ENCODE measurements at regions not wholly inside any gene's neighbourhood (a gene's known extent, or its start where the extent isn't known, plus 50 kb on each side); places are given as distances from the start of the nearest gene placed in this dataset.

DNA sequence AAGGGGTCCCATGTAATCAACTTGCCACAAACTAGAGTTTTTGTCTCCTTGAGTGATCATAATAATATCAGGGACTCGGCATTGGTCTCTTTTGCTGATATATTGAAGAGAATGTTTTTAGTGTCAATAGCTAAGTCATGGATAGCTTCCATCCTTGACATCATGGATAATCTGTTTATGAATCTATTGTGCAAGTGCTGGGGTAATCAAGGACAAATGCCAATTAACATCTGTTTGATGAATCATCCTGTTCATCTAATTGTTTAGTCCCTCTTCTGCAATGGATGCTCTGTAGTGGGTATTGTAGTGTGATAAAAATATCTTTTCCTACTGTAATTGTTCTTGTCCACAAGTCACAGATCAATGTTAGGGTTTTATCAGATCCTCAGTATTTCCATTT is 607.5 kb upstream of the SEMA6A start:
- H3K4me1 ChIP-seq, result no peaks in the 10 kb centered on the region
- DNase-seq (ENCODE audit: extremely low spot score in 2 of 2), result no peak
- H3K36me3 ChIP-seq, result no peaks in the 10 kb centered on the region
- TF ChIP-seq POLR2AphosphoS5 (IDR thresholded peaks at IDR 0.05; ENCODE audit: insufficient read depth in 1 of 2, low read depth in 1 of 2) (no peak), POLR2A (IDR thresholded peaks at IDR 0.05) (no peak)
- TF ChIP-seq, protein P1, sequence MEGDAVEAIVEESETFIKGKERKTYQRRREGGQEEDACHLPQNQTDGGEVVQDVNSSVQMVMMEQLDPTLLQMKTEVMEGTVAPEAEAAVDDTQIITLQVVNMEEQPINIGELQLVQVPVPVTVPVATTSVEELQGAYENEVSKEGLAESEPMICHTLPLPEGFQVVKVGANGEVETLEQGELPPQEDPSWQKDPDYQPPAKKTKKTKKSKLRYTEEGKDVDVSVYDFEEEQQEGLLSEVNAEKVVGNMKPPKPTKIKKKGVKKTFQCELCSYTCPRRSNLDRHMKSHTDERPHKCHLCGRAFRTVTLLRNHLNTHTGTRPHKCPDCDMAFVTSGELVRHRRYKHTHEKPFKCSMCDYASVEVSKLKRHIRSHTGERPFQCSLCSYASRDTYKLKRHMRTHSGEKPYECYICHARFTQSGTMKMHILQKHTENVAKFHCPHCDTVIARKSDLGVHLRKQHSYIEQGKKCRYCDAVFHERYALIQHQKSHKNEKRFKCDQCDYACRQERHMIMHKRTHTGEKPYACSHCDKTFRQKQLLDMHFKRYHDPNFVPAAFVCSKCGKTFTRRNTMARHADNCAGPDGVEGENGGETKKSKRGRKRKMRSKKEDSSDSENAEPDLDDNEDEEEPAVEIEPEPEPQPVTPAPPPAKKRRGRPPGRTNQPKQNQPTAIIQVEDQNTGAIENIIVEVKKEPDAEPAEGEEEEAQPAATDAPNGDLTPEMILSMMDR (IDR thresholded peaks at IDR 0.05), result no peak
- intact Hi-C loops (cut with DNase I), result no loop called here
- no peaks in the 10 kb centered on the region for H3K9me3 ChIP-seq
- H3K27ac ChIP-seq, result no peak overlapping the region
- no peaks in the 10 kb centered on the region for H3K27me3 ChIP-seq
- H3K4me3 ChIP-seq, result no peak overlapping the region

DNA sequence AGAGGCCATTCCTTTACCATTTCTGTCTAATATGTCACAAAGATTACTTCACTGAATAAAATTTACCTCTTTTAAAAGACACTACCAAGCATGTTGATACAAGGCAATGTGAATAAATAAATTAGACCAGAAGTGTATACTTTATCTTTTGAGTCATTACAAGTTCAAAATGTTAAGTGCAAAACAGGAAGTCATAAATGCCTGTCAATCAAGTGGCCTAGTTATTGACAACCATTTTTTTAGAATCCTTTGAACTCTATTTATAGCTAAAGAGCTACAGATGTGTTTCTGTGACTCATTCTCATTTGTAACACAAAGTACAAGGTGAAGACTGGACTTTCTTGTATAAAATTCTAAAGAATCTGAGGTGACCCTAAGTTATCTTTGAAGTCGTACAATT is 602.7 kb upstream of the SEMA6A start:
- Histone ChIP-seq H3K4me1 (no peaks in the 10 kb centered on the region), H3K4me3 (no peak overlapping the region), H3K27me3 (no peaks in the 10 kb centered on the region), H3K36me3 (no peaks in the 10 kb centered on the region), H3K27ac (no peak overlapping the region), H3K9me3 (no peaks in the 10 kb centered on the region)
- TF ChIP-seq POLR2A (IDR thresholded peaks at IDR 0.05) (no peak), POLR2AphosphoS5 (IDR thresholded peaks at IDR 0.05; ENCODE audit: insufficient read depth in 1 of 2, low read depth in 1 of 2) (no peak)
- TF ChIP-seq, protein P1 (IDR thresholded peaks at IDR 0.05), result no peak
- no peak for DNase-seq (ENCODE audit: extremely low spot score in 2 of 2)
- intact Hi-C loops (cut with DNase I), result no loop called here

DNA sequence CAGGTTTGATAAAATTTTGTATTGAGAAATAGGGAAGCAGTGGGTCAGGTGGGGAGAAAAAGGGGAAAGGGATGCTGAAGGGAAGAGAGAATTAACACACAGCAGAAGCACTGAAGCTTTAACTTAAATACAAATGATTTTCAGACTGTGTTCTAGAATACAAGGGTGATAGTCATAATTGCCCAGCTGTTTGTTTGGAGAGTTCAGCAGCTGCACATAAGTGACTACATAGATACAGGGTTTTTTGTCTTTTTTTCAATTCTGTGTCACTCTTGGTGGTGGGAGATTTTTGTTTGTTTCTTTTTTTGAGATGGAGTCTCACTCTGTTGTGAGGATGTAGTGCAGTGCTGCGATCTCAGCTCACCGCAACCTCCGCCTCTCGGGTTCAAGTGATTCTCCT is 590.4 kb upstream of the SEMA6A start:
- Histone ChIP-seq H3K4me3 (no peak overlapping the region), H3K9me3 (no peaks in the 10 kb centered on the region), H3K27ac (no peak overlapping the region), H3K27me3 (no peaks in the 10 kb centered on the region), H3K36me3 (no peaks in the 10 kb centered on the region), H3K4me1 (no peaks in the 10 kb centered on the region)
- intact Hi-C loops (cut with DNase I), result no loop called here
- TF ChIP-seq, protein P1 (IDR thresholded peaks at IDR 0.05), result no peak
- TF ChIP-seq POLR2AphosphoS5 (IDR thresholded peaks at IDR 0.05; ENCODE audit: insufficient read depth in 1 of 2, low read depth in 1 of 2) (no peak), POLR2A (IDR thresholded peaks at IDR 0.05) (no peak)
- DNase-seq (ENCODE audit: extremely low spot score in 2 of 2), result no peak

DNA sequence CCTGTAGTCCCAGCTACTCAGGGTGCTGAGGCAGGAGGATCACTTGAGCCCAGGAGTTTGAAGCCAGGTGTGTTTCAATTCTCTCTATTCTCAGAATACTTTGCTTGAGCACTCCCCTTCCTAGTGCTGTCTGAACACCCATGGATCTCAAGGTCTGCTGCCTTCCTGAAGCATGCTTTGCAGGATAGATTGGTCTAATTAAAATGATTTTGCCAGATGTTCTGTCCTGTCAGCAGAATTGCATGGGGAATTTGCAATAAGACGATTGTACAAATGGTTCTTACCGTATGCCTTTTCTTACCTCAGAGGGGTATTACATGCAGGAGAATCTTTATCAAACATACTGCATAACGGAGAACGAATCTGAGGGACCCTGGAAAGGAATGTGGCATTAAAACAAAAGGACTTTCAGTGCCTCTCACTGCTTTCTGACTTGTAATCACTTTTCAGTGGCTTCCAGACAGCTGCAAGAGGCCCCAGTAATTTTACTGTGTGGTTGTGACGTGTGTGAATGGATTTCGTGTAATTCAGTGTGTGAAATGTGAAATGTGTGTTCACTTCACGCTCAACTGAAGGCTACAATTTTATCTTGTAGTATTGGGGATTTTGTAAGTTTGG is 587.2 kb upstream of the SEMA6A start:
- H3K4me1 ChIP-seq, result no peaks in the 10 kb centered on the region
- no peak overlapping the region for H3K4me3 ChIP-seq
- no peaks in the 10 kb centered on the region for H3K27me3 ChIP-seq
- TF ChIP-seq POLR2AphosphoS5 (IDR thresholded peaks at IDR 0.05; ENCODE audit: insufficient read depth in 1 of 2, low read depth in 1 of 2) (no peak), POLR2A (IDR thresholded peaks at IDR 0.05) (no peak)
- TF ChIP-seq, protein P1 (IDR thresholded peaks at IDR 0.05), result no peak
- H3K27ac ChIP-seq, result no peak overlapping the region
- H3K9me3 ChIP-seq, result no peaks in the 10 kb centered on the region
- no peak for DNase-seq (ENCODE audit: extremely low spot score in 2 of 2)
- intact Hi-C loops (cut with DNase I), result no loop called here
- H3K36me3 ChIP-seq, result no peaks in the 10 kb centered on the region

DNA sequence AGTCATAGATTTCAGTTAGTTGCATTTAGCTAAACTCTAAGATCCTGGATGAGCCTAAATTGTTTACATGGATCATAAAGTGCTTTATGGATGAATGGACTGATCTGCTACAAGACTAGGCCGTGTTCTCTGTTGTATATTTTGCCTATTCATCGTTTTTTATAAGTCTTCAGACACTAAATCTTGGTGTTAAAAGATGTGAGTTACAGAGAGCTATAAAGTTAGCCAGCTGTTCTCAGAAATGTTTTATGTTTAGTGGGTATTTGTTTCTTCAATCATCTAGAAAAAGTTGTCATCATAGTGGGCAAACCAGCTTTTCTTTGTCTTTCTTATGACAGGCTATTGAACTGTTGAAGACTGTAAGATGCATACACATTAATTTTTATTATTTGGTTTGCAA is 585.8 kb upstream of the SEMA6A start:
- intact Hi-C loops (cut with DNase I), result no loop called here
- no peak for DNase-seq (ENCODE audit: extremely low spot score in 2 of 2)
- no peaks in the 10 kb centered on the region for H3K4me1 ChIP-seq
- no peaks in the 10 kb centered on the region for H3K9me3 ChIP-seq
- H3K27me3 ChIP-seq, result no peaks in the 10 kb centered on the region
- H3K4me3 ChIP-seq, result no peak overlapping the region
- H3K36me3 ChIP-seq, result no peaks in the 10 kb centered on the region
- TF ChIP-seq, protein P1 (IDR thresholded peaks at IDR 0.05), result no peak
- TF ChIP-seq POLR2A (IDR thresholded peaks at IDR 0.05) (no peak), POLR2AphosphoS5 (IDR thresholded peaks at IDR 0.05; ENCODE audit: insufficient read depth in 1 of 2, low read depth in 1 of 2) (no peak)
- no peak overlapping the region for H3K27ac ChIP-seq

All from vagina (tissue), 2 donors.